Fibroblast of skin of right quadriceps (primary cell): ENCODE measurements at regions not wholly inside any gene's neighbourhood (a gene's known extent, or its start where the extent isn't known, plus 50 kb on each side); places are given as distances from the start of the nearest gene placed in this dataset.

Experiments used
- DNase-seq: peaks from one replicate; pipeline ENCODE4 v3.0.0-alpha.2; 2013

DNA sequence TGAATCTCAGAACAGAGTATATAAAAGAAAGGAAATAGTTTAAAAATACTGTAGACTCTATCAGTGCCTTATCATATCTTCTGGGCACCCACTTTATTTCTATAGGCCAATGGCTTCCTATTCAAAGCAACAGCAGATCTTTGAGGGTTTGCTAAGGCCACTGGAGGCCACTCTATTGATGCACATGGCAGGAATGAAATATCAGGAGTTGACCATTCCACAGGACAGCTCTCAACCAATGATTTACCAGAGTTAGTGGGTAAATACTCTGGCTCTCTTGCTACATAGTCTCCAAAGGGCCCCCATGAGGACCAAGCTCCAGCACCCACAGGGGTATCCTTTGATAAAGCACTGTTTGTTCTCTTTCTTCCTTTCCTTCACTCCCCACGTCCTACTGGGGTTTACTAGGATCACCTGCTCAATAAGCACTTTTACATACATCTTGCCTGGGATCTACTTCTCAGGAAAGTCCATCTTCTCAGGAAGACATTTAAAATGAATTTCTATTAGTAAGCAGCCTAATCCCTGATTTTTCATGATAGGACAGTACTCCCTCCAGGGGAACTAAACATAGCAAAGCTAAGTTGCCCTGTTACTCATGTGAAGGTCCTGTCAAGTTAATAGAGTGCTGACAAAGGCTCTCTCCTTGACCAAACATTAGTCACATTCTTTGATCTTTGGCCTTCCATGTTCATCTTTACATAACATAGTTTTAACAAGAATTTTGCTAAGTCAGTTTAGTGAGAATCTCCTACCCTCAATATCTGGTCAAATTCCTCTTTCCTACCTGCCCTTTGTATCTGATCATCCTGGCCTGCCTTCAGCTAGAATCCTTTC is 459.7 kb downstream of the GRXCR1 start:
- DNase-seq: no peak

- no peak for DNase-seq
Measured at GRCh38 chr4:43352859-43353258, 460.3 kb downstream of the GRXCR1 start.

GRCh38 chr4:43353552-43353951 is 461.0 kb downstream of the GRXCR1 start:
- no peak for DNase-seq

GRCh38 chr4:43356786-43357185 is 464.3 kb downstream of the GRXCR1 start:
- no peak for DNase-seq

GRCh38 chr4:43357252-43357974 is 464.9 kb downstream of the GRXCR1 start:
- no peak for DNase-seq

DNA sequence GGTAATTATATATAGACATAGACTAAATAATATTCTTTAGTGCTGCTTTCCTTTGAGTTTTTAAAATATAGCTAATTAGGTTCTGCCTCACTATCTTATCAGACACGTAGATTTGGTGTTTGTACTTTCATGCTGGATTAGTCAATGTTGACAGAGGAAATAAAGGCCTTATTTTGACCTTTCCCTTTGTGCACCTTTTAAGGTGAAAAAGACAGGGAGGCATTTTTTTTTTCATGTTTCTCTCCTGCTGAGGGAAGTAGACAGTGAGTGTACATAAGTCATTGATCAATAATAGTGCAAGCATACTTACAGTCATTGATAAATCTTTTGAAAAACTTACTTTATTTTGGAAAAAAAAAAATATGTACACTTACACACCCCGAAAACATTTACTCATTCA is 467.8 kb downstream of the GRXCR1 start:
- DNase-seq: no peak

DNA sequence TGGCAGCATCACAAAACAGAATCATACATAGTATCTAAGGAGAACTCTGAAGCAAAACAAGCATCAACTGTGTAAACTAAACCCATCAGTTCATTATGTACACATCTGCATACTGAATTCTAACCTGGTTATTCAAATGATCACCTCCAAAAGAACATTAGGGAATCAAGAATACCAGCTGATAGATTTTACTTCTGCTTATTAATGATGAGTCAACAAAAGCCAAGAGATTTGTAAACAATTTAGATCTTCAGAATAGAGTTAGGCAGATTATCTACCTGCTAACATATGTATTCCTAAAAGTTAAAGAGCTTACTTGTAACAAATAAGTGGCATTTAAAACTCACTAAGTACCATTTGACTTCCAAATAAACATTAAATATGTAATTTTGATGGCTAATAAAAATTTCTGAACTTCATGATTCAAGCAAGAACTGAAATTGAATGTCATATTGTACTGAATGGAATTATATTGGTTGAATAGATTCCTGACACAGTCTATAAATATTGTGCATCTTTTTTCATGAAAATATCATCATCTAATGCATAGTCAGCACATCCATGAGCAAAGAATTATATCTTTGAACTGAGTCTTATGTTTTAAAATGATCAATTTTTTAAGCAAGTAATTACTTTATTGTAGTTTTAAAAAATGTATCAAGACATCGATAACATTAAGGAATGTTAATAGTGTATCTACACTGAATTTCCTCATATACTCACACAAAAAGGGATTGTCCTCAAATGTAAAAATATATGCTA is 470.5 kb downstream of the GRXCR1 start:
- no peak for DNase-seq

- no peak for DNase-seq
Measured at GRCh38 chr4:43369036-43369594, 476.6 kb downstream of the GRXCR1 start.

GRCh38 chr4:43373201-43373600 is 480.7 kb downstream of the GRXCR1 start:
- DNase-seq: no peak

- DNase-seq: peak; percentile 3
Measured at GRCh38 chr4:43374216-43374751, 481.8 kb downstream of the GRXCR1 start.

DNA sequence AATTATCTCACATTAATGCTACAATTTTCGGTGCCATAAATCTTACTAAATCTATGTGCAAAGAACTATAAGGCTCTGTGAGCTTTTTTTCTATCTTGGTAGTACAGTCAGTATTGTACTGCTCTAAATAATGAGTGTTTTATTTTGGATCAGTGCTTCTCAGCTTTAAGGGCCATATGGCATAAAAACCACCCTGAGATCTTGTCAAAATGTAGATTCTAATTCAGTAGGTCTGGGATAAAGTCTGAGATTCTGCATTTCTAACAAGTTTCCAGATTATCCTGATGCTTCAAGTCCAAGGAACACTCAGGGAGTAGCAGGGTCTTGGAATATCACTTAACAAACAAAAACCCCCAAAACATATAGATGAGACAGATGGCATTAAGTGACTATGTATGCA is 486.5 kb downstream of the GRXCR1 start:
- DNase-seq: no peak

DNA sequence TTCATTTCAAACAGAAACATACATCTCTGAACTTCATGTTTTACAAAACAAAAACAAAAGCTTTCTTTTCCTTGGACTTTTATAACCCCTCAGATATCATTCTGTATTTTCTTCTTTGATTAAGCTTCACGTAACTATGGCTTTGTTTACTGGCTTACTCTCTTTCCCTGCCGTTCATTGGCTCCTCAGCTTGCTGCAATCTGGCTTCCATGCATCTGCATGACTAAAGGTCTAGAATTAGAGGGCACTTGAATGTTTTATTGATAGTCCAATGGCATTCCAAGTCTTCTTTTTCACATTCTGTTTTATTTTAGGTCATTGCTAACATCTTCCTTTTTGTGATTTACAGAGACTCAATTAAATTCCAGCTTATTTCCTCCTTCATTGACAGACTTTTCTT is 487.6 kb downstream of the GRXCR1 start:
- DNase-seq: no peak

- DNase-seq: no peak
Measured at GRCh38 chr4:43391069-43391468, 498.6 kb downstream of the GRXCR1 start.

GRCh38 chr4:43394976-43395375 is 502.5 kb downstream of the GRXCR1 start:
- DNase-seq: peak; percentile 11

GRCh38 chr4:43399726-43400125 is 507.2 kb downstream of the GRXCR1 start:
- no peak for DNase-seq

- DNase-seq: no peak
Measured at GRCh38 chr4:43402393-43402792, 509.9 kb downstream of the GRXCR1 start.

DNA sequence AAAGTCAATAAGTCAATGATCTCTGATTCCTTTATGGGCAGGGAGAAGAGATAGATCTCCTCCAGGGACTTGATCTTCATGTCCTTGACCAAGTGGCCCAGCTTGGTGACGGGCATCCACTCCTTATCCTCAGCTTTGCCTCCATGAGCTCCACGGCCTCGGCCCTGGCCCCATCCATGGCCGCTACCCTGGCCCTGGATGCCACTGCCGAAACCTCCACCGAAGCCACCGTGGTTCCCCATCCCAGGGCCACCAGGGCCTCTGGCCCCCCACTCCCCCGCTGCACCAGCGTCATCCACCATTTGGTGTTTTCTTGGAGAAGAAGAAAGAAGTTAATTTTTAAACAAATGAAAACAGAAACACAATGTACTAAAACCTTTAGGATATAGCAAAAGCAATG is 518.1 kb downstream of the GRXCR1 start:
- DNase-seq: no peak

GRCh38 chr4:43411226-43411625 is 518.7 kb downstream of the GRXCR1 start:
- no peak for DNase-seq

DNA sequence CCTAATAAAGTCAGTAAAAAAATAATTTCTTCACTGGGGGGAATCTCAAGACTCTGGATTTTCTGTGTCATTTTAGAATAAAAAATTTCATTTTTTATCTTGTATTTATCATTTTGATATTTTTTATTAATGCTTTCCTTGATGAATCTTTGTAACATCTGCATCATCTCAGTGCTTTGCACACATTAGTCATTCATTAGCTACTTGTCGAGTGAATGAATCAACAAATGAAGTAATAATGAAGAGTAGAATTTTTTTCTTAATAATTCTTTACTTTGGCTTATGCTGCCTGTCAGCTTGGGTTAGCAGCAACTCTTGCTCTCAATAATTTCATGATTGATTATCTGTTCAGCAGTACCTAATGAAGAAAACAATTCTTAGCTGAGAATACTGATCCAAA is 530.8 kb downstream of the GRXCR1 start:
- DNase-seq: no peak

- no peak for DNase-seq
Measured at GRCh38 chr4:43425206-43425605, 532.7 kb downstream of the GRXCR1 start.

DNA sequence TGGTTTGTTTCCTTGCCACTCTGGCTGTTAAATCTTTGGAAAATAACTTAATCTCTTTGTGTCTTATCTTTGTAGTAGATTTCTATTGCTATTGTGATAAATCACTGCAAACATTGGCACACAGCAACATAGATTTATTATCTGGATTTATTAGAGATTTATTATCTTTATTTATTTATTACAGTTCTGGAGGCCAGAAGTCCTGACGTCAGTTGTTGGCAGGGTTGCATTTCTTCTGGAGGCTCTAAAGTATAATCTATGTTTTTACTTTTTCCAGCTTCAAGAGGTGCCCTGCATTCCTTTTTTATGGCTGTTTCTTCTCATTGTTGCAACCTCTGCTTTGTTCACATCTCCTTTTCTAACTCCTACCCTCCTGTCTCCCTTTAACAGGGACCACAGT is 542.8 kb downstream of the GRXCR1 start:
- DNase-seq: no peak

- no peak for DNase-seq
Measured at GRCh38 chr4:43452948-43453347, 560.4 kb downstream of the GRXCR1 start.

GRCh38 chr4:43456383-43456782 is 563.9 kb downstream of the GRXCR1 start:
- peak; percentile 88 for DNase-seq
